ENCODE measurements at regions not wholly inside any gene's neighbourhood (a gene's known extent, or its start where the extent isn't known, plus 50 kb on each side); places are given as distances from the start of the nearest gene placed in this dataset.

- FAIRE-seq, result no peak
Measured at GRCh38 chr11:30089921-30090320, 73.1 kb upstream of the KCNA4 start.

GRCh38 chr11:30091246-30091645 is 74.4 kb upstream of the KCNA4 start:
- FAIRE-seq (no peak), DNase-seq (ENCODE audit: insufficient read length, low spot score) (no peak)

More at GRCh38 chr11:30089921-30090320, 73.1 kb upstream of the KCNA4 start:
- no peak for DNase-seq (ENCODE audit: insufficient read length, low spot score)

GRCh38 chr11:30091737-30092136 is 74.9 kb upstream of the KCNA4 start:
- DNase-seq (ENCODE audit: insufficient read length, low spot score) (no peak), FAIRE-seq (no peak)

DNA sequence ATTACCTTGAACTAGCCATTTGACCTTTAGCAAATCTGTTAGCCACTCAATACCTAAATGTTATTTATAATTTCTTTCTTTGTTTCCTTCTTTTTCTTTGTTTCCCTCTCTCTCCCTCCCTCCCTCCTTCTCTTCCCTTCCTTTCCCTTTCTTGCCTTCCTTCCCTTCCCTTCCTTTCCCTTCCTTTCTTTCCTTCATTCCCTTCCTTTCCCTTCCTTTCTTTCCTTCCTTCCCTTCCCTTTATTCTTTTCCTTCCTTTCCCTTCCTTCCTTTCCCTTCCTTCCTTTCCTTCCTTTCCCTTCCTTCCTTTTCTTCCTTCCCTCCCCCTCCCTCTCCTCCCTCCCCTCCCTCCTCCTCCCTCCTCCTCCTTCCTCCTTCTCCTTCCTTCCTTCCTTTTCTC is 75.7 kb upstream of the KCNA4 start:
- FAIRE-seq, result no peak
- no peak for DNase-seq (ENCODE audit: insufficient read length, low spot score)

DNA sequence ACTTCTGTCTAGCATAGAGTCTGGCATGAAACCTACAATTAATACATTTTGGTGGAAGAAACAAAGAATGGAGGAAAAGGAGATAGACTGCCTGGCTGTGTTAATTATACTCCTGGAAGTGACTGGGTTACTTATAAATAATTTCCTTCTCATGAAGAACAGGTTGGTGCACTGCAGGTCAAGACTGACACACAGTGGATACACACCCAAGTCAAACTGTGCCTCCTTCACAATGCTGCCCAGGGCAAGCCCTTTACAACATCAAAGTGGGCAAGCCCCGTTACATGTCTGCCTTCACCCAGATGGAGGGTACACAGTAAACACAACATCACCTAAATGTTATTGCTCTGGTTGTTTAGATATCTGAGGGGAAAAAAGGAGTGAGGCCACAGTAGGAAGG is 83.7 kb upstream of the KCNA4 start:
- no peak for FAIRE-seq

GRCh38 chr11:30106222-30107181 is 89.7 kb upstream of the KCNA4 start:
- DNase-seq (ENCODE audit: insufficient read length, low spot score) (no peak), FAIRE-seq (no peak)

More for the DNA sequence above, 83.7 kb upstream of the KCNA4 start:
- no peak for DNase-seq (ENCODE audit: insufficient read length, low spot score)

DNA sequence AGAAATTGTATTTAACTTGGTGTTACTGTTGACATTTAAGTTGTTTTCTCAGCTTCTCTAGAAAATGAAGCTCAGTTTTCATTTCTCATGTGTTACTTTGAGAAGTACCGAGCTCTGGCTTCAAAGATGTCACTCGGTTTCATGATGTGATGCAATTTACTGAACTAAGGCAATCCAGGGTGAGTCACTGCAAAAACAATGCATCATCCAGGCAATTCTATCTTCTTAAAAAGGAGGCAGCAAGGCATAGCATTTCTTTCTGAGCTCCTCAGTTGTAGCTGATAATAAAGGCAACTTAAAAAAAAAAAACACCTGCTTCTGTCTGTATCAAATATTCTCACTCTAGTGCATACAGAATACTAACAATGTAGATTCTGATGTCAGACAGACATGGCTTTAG is 91.1 kb upstream of the KCNA4 start:
- peak; percentile 1 for DNase-seq (ENCODE audit: insufficient read length, low spot score)

GRCh38 chr11:30109774-30110173 is 92.9 kb upstream of the KCNA4 start:
- FAIRE-seq, result no peak

More for the DNA sequence above, 91.1 kb upstream of the KCNA4 start:
- FAIRE-seq, result no peak

DNA sequence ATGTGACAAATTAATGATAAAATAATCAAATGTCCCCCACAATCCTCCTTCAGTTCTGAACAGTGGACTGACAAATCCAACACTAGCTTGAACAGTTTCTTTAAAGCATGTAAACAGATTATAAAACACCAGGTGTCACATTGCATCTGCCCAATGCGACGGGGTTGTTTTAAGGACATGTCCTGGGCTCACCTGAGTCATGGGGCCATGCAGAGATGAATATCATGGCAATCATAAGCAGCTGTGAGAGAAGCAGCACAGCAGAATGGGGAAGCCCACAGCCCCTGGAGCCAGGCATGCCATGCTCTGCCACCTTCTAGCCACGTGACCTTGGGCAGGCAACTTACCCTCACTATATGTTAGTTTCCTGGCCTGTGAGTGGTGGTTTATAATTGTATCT is 93.9 kb upstream of the KCNA4 start:
- FAIRE-seq, result no peak
- no peak for DNase-seq (ENCODE audit: insufficient read length, low spot score)

More at GRCh38 chr11:30109774-30110173, 92.9 kb upstream of the KCNA4 start:
- DNase-seq (ENCODE audit: insufficient read length, low spot score), result no peak

DNA sequence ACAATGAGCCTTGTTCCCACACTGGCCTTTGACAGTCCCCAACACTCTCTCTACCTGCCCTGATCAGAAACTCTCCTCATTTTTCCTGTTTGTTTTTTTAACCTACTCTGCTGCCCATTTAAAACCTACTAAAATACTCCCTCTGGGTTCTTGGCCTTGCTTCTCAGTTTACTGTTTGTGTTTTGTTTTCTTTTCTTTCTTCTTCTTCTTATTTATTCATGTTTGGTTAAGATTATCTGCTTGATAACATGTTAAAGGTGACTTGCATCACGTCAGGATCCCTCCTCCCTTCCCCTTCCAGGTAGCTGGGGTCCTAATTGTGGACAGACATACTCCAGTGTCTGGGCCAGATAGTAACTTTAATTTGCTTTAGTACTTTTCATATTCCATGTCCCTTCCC is 95.0 kb upstream of the KCNA4 start:
- no peak for DNase-seq (ENCODE audit: insufficient read length, low spot score)
- no peak for FAIRE-seq

DNA sequence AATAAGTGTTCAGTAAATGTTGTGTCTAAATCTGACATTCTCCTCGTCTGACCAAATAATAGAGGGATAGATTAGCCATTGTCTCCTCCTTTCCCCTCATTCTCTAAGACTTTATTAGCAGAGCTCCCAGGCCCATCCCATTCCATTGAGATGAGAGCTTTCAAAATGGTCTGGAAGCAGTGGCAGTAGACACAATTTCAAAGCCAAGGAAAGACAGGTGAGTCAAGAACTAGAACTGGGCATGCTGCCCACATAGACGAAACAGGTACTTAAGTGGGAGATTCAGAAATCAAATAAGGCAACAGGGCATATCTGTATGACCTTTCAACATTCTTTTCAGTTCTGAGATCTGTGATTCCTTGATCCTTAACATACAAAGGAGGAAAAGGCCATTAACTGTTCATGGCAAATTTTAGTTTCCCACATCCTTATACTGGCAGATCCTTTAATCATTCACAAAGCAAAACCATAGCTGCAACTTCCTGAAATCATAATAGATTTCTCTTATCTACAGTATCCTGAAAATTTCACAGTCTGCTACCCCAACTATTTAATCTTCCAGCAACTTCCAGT is 96.6 kb upstream of the KCNA4 start:
- DNase-seq (ENCODE audit: insufficient read length, low spot score), result no peak
- no peak for FAIRE-seq

DNA sequence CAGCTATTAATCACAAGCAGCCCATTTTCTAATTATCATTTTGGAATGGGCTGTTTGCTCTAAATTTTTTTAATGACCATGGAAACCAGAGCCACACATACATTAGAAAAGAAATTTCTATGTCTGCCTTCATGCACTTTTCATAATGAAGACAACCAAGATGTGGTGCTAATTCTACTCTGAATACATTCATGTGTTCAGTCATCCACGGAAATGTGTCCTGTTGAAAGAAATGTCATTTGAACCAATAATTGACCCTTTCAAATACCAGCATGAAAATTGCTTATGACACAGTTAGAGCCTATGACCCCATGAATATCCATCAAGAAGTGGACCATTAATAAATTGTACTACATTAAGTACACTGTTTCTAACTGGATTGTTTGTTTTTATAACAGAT is 99.7 kb upstream of the KCNA4 start:
- DNase-seq (ENCODE audit: insufficient read length, low spot score) (no peak), FAIRE-seq (no peak)

DNA sequence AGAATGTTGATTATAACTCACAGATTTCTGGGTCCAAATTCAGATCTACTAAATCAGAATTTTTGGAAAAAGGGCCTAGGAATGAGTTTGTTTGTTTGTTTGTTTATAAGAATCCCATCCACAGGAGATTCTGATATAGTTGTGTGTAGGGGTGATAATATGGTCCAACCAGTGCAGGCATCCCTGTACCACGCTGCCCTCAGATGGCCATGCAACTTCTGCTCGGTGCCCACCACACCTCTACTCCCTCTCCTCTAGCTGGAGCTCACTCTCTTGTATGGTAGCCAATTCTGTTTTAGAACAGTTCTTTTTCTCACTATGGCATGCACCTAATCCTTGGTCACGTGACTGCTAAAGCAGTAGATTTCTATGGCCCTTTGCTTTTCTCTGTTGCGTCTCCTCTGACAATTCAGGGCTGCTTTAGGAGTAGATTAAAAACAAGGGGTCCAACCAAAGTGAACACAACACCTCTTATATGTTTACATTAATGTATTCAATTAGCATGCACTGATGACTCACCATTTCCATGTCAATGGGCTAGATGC is 103.3 kb upstream of the KCNA4 start:
- DNase-seq (ENCODE audit: insufficient read length, low spot score), result no peak
- FAIRE-seq, result no peak

DNA sequence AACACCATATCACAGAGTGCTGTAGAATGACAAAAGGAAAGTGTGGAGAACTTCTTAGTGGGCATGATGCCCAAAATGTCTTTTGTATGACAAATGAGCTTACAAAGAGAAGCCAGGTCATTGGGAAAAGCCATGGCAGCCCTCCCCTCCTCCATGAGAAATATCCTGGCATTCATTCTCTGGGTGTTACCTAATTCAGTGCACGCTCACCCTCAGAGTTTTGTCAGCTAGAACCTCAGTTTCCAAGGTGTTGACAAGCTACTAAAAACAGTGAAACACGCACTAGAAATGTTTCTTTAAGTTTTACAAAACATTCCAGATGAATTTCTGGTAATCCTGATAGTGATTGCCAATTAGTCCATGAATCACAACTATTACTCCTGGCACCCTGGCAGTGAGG is 105.4 kb upstream of the FSHB start:
- no peak for FAIRE-seq
- no peak for DNase-seq (ENCODE audit: insufficient read length, low spot score)

DNA sequence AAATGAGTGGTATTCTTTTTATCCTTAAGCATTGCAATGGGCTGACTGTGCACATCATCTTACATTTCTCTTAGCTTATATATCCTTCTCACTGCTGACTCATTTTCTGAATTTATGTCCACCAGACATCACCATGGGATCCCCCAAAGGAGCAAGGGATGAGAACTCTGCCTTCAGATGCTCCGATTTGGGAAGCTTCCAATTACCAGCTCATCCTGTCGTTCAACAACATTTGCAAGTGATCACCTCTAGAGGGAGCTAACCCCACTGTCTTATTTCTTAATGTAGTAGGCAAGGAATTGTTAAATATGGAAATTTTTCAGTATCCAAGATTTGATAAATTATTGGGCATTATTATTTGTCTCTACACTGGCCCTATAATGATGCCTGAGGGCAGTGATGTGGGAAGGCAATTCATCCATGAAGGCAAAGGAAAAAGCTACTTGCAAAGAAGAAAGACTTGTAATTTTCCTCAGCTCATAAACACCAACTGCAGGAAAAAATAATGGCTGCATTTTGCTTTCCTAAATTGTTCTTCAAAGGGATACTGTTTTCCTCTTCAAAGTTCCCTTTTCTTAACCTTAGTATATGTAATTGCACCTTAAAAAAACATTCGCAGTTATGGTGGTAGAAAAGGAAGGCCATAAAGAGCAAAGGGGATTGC is 102.4 kb upstream of the FSHB start:
- no peak for FAIRE-seq

GRCh38 chr11:30131535-30131934 is 99.3 kb upstream of the FSHB start:
- FAIRE-seq, result no peak

More for the DNA sequence above, 102.4 kb upstream of the FSHB start:
- peak; percentile 10 for DNase-seq (ENCODE audit: insufficient read length, low spot score)

GRCh38 chr11:30133281-30133680 is 97.5 kb upstream of the FSHB start:
- DNase-seq (ENCODE audit: insufficient read length, low spot score), result no peak
- no peak for FAIRE-seq

More at GRCh38 chr11:30131535-30131934, 99.3 kb upstream of the FSHB start:
- no peak for DNase-seq (ENCODE audit: insufficient read length, low spot score)

DNA sequence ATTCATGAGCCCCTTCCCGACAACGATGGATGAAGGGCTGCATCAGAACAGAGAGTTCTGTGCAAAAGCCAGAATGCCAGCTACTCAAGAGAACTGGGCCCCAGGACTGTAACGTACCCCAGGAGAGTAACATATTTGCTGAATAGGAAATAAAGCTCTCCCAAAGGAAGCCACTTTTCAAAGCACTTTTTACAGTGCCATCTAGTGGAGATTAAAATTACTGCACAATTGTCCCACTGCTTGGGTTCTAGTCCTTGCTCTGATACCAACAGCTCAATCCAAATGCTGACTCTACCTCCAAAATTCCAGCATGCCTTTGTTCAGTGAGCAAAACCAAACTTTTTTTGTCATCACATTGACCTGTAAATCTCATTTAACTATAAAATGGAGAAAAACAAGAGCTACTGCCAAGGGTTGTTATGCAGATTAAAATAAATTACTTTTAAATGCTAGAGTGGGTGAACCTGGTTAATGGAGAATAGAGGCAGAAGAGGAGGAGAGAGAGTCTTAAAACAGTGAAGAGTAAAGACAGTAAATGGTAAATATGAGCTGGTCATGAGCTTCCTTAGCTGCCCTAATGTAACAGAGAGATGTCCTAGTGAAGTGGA is 87.6 kb upstream of the FSHB start:
- DNase-seq (ENCODE audit: insufficient read length, low spot score) (no peak), FAIRE-seq (no peak)

GRCh38 chr11:30147293-30147692 is 83.5 kb upstream of the FSHB start:
- DNase-seq (ENCODE audit: insufficient read length, low spot score) (no peak), FAIRE-seq (no peak)

- DNase-seq (ENCODE audit: insufficient read length, low spot score), result no peak
- FAIRE-seq, result no peak
Measured at GRCh38 chr11:30149998-30150397, 80.8 kb upstream of the FSHB start.

GRCh38 chr11:30150425-30150824 is 80.4 kb upstream of the FSHB start:
- DNase-seq (ENCODE audit: insufficient read length, low spot score) (no peak), FAIRE-seq (no peak)

All from HTR-8/SVneo (cell line).